ENCODE measurements at regions not wholly inside any gene's neighbourhood (a gene's known extent, or its start where the extent isn't known, plus 50 kb on each side); places are given as distances from the start of the nearest gene placed in this dataset.
"Not testable (repeated sequence)": the region's sequence is repeated elsewhere in the genome, so short reads cannot be mapped to it uniquely, and the experiment has no call there.

- in situ Hi-C loops (cut with MboI; ENCODE audit: low sequenced_read_pairs): not testable (repeated sequence)
These were observed 469.2 kb upstream of the FAM174A start for GRCh38 chr5:100066020-100066419.

DNA sequence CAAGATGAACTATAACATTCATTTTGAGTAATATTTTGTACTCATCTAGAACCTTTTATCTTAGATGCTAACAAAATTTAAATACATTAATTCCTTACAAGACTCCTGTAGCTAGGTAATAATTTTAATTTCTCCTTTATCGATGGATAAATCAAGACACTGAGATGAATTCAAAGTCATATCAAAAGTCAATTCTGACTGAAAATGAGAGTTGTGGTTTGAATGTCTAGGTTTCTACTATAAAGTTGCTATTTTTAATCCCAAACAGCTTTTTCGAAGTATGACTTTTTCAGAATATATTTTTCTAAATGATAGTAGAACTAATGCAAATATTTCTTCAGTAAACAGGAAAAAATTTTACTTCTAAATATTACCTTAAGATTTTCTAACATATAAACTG lies 491.7 kb upstream of the FAM174A start:
- in situ Hi-C loops (cut with MboI; ENCODE audit: low sequenced_read_pairs): no loop called here

DNA sequence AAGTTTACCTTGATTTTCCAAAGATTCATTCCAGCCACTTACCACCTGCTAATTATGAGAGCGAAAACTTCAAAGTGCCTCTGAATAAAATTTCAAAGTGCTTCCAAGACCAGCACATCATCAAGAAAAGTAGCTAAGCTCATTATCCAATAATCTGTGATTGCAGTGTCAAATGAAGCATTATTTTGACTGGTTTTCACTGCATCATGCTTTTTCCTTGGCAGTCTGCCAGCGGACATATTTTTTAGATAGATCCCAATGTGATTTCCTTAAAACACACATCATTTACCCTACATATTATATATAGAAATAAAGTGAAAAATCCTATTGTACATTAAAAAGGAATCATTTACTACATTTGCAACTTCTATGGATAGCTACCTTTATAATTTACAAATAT lies 508.6 kb upstream of the FAM174A start:
- in situ Hi-C loops (cut with MboI; ENCODE audit: low sequenced_read_pairs): no loop called here

DNA sequence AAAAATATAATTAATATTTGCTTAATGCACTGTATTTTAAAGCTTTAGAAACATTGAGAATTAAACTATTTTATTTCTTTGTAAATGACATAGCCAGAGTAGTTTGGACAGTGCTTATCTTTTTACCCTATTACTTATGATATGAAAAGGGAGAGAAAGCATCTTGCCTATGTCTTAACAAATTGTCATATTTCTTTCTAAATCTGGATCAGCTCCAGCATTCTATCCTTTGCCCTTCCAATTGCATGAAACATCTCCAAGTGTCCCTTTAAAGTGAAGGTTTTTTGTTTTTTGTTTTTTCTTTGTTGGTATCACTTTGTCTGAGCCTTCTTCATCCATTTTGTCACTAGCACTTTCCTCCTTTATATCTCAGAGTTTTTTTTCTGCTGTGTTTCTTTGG lies 511.6 kb upstream of the FAM174A start:
- in situ Hi-C loops (cut with MboI; ENCODE audit: low sequenced_read_pairs): no loop called here

DNA sequence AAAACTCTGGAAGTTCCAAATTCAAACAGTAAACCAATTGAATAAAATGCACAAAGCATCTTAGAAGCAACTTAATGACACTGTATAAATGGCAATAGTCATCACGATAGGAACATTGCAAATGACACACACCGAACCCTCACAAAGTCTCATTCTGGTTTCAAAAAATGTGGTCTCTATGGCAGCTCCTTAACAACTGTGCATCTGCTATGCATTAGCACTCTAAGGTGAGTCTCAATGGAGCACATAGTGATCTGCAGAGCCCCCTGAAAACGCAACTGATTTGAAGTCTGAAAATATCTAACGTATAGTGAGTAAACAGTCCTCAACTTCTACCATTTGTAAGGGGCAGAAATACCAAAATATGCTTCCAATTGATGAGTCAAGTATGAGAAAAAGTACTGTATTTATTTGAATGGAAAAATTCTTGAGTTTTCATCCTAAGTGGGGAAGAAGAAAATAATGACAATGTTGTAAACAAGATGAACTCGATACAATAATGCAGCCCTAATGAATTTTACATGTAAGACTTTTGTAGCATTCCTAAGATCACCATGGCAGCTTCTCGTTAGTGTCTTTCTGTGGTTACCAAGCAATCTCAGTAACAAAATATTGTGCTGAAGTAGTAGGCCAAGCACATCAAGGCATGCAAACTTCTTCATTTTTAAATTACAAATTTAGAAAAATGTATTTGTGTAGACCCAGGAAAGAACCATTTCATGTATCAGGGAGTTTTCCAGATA lies 517.5 kb upstream of the FAM174A start:
- in situ Hi-C loops (cut with MboI; ENCODE audit: low sequenced_read_pairs): no loop called here

GRCh38 chr5:100013305-100013704 lies 521.9 kb upstream of the FAM174A start:
- in situ Hi-C loops (cut with MboI; ENCODE audit: low sequenced_read_pairs): not testable (repeated sequence)

DNA sequence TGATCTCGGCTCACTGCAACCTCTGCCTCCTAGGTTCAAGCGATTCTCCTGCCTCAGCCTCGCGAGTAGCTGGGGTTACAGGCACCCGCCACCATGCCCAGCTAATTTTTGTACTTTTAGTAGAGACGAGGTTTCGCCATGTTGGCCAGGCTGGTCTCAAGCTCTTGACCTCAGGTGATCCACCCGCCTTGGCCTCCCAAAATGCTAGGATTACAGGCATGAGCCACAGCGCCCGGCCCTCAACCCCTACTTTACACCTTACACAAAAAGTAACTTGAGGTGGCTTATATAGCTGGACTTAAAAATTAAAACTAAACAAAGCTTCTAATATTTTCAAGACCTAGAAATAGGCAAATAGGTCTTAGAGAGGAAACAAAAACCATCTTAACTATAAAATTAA lies 524.0 kb upstream of the FAM174A start:
- in situ Hi-C loops (cut with MboI; ENCODE audit: low sequenced_read_pairs): not testable (repeated sequence)

DNA sequence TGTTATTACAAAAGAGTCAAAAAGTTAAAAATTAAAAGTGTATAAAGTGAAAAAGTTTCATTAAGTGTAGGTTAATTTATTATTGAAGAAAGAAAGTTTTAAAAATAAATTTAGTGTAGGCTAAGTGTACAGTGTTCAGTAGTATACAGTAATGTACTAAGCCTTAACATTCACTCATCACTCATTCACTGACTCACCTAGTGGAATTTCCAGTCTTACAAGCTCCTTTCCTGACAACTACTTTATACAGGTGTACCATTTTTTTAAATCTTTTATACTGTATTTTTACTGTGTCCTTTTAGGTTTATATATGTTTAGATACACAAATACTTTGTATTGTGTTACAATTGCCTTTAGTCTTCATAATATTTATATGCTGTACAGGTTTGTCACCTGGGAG lies 530.2 kb upstream of the FAM174A start:
- in situ Hi-C loops (cut with MboI; ENCODE audit: low sequenced_read_pairs): no loop called here

GRCh38 chr5:99998319-99998718 lies 536.9 kb upstream of the FAM174A start:
- in situ Hi-C loops (cut with MboI; ENCODE audit: low sequenced_read_pairs): no loop called here

DNA sequence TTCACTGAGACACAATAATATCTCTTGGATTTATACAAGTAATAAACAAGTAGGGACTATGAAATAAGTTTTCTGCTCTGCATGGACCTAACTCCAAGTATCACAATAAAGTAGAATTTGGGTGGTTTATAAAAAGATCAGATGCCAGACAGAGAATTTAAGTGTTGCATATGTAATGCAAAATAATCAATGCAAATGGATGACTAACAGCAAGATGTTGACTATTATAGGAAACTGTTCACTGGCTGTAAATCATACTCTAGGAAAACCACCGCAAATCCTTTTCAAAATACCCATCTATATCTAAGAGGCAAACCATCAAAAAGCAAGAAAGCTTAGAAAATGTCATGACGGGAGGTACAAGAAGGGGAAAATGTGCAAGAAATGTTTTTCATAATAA lies 539.8 kb upstream of the FAM174A start:
- in situ Hi-C loops (cut with MboI; ENCODE audit: low sequenced_read_pairs): no loop called here

GRCh38 chr5:99973779-99974178 lies 561.4 kb upstream of the FAM174A start:
- in situ Hi-C loops (cut with MboI; ENCODE audit: low sequenced_read_pairs): no loop called here

DNA sequence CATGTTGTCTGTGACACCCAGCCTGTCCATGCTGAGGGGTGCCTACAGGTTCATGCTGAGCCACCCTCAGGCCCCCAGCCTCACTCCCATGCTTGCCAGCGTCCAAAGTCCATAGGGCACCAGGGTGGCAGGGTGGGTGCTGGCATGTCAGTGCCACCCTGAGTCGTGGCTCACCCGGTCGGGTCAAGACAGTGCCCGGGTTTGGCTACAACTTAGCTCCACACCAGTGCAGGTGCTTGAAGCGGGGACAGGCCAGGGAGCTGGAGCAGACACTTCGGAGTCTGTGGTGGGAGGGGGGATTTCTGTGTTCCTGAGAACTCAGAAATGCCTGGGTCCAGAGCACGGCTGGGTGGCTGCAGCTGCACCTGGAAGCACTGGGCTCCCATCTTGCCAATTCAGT lies 579.2 kb upstream of the FAM174A start:
- in situ Hi-C loops (cut with MboI; ENCODE audit: low sequenced_read_pairs): no loop called here

DNA sequence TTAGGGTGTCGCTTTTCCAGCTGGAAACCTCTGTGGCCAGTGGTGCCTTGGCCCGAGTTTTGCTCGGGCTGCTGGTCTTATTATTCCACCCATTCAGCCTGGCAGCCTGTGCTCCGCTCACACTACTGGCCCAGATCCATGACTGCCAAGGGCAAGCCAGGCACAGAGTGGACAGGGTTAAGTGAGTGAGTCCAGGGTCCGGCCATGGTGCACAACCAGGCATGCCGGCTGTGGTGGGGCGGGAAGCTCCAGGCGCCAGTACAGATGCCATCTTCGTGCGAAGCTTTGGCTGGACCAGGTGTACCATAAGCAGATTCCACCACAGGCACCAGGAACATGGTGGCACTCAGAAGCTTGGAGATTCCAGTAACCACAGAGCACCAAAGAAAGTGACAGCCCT lies 580.2 kb upstream of the FAM174A start:
- in situ Hi-C loops (cut with MboI; ENCODE audit: low sequenced_read_pairs): no loop called here

DNA sequence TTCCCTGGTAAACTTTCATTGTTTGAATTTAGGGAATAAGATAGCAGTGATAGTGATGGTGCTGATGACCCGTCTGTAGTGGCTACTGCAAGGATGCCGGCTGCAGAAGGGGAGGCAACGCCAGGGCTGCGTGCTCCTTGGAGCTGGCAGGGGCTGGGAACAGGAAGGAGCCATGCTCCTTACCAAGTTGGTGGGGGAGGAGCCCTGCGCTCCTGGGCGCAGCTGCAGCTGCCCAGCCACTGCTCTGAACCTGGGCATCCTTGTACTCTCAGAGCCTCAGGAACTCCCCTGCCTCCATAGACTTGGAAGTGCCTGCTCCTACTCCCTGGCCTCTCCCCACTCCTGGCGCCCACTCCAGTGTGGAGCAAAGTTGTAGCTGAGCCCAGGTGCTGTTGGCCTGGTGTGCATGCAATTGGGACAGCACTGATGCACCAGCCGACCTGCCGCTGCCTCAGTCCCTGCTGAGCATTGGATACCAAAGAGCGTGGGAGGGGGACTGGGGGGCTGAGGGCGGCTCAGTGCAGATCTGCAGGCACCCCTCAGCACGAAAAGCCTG lies 585.1 kb upstream of the FAM174A start:
- in situ Hi-C loops (cut with MboI; ENCODE audit: low sequenced_read_pairs): no loop called here

- in situ Hi-C loops (cut with MboI; ENCODE audit: low sequenced_read_pairs): no loop called here
These were observed 585.8 kb upstream of the FAM174A start for GRCh38 chr5:99949361-99949760.

- in situ Hi-C loops (cut with MboI; ENCODE audit: low sequenced_read_pairs): no loop called here
These were observed 586.3 kb upstream of the FAM174A start for GRCh38 chr5:99948850-99949249.

GRCh38 chr5:99945478-99946442 lies 589.4 kb upstream of the FAM174A start:
- in situ Hi-C loops (cut with MboI; ENCODE audit: low sequenced_read_pairs): no loop called here

- in situ Hi-C loops (cut with MboI; ENCODE audit: low sequenced_read_pairs): no loop called here
These were observed 594.6 kb upstream of the FAM174A start for GRCh38 chr5:99940540-99940939.

- in situ Hi-C loops (cut with MboI; ENCODE audit: low sequenced_read_pairs): no loop called here
These were observed 598.3 kb upstream of the FAM174A start for GRCh38 chr5:99936911-99937310.

DNA sequence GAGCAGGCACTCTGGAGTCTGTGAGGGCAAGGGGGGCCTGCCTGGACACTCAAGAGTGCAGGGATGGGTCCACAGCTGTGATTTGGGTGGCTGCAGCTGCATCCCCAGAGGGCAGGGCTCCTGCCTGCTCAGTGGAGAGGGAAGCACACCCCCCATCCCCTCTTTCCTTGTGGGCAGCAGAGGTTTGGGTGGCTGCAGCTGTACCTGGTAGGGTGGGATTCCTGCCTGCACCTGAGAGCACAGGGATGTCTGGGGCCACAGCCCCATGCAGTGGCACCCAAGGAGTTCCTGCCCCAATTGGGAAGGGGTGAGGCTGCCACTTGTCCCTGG lies 605.4 kb upstream of the FAM174A start:
- in situ Hi-C loops (cut with MboI; ENCODE audit: low sequenced_read_pairs): no loop called here

GRCh38 chr5:99929067-99929805 lies 605.9 kb upstream of the FAM174A start:
- in situ Hi-C loops (cut with MboI; ENCODE audit: low sequenced_read_pairs): no loop called here

Data from HL-60/S4 (cell line).